Ovary (tissue), 3 donors: ENCODE measurements at regions not wholly inside any gene's neighbourhood (a gene's known extent, or its start where the extent isn't known, plus 50 kb on each side); places are given as distances from the start of the nearest gene placed in this dataset.

ENCODE experiments used
- EP300 ChIP-seq: sonication (generic); formaldehyde crosslinking; IDR thresholded peaks from one replicate; pipeline ENCODE4 v1.6.1; 2017; ENCODE audit warnings: antibody characterized with exemption
- POLR2A ChIP-seq: fragments of 450-650 bp; IDR thresholded peaks from one replicate; pipeline ENCODE4 v1.6.1; 2017; ENCODE audit warnings: antibody characterized with exemption, mild to moderate bottlenecking, moderate library complexity
- TF ChIP-seq, protein P1 (sequence below), 3 donors: fragments of 450-650 bp in 2 of 3; fragments of 200-600 bp in 1 of 3; IDR thresholded peaks; one replicate each; pipeline versions ENCODE4 v1.5.1 to v1.8.0; 2016 to 2022; ENCODE audit warnings: antibody characterized with exemption in 3 of 3, mild to moderate bottlenecking in 1 of 3
- donor health status: DM: no; HTN: no; CAD: no.

DNA sequence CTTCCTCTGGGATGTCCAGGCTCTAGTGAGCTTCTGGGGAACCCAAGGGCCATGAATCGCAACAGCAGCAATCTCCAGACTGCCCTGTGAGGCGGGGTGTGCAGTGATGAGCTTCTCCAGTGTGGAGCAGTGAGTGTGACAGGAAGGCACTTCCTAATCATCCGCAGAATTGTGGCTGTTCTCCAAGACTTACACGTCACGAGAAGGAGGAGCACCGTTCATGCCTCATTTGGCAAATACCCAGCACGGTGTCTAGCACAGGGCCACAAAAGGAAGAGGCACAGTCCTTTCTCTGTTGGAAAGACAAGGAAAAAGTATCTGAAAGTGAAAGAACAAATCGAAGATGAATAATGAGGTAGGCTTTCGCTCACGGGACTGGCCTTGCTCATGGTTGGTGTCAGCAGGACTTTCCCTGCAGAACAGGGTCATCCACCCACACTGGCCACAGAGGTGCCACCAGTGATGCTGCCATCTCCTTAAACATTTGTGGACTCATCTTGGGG is 125.1 kb upstream of the HAAO start:
- TF ChIP-seq, protein P1, sequence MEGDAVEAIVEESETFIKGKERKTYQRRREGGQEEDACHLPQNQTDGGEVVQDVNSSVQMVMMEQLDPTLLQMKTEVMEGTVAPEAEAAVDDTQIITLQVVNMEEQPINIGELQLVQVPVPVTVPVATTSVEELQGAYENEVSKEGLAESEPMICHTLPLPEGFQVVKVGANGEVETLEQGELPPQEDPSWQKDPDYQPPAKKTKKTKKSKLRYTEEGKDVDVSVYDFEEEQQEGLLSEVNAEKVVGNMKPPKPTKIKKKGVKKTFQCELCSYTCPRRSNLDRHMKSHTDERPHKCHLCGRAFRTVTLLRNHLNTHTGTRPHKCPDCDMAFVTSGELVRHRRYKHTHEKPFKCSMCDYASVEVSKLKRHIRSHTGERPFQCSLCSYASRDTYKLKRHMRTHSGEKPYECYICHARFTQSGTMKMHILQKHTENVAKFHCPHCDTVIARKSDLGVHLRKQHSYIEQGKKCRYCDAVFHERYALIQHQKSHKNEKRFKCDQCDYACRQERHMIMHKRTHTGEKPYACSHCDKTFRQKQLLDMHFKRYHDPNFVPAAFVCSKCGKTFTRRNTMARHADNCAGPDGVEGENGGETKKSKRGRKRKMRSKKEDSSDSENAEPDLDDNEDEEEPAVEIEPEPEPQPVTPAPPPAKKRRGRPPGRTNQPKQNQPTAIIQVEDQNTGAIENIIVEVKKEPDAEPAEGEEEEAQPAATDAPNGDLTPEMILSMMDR (IDR thresholded peaks at IDR 0.05) = no peak
- no peak for TF ChIP-seq EP300
- no peak for TF ChIP-seq POLR2A
